ENCODE measurements at regions not wholly inside any gene's neighbourhood (a gene's known extent, or its start where the extent isn't known, plus 50 kb on each side); places are given as distances from the start of the nearest gene placed in this dataset.

DNA sequence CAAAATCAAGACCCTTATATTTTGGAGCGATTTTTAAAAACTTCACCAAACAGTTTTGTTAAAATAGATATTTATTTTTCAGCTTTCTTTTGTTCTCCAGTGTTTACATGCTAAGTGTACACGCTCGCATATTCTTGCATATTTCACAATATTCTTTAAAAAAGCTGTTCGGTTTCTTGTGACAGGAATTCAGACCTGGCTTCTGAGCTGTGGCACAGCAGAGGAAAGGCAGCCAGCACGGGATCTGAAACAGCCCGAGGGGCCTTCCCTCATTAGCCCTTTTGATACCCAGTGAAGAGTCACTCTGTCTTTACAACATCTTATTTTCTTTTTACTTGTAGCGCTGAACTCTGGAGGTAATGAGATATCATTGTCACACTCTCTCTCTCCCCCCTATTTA is 234.0 kb downstream of the B3GLCT start:
- TF ChIP-seq, protein P1, sequence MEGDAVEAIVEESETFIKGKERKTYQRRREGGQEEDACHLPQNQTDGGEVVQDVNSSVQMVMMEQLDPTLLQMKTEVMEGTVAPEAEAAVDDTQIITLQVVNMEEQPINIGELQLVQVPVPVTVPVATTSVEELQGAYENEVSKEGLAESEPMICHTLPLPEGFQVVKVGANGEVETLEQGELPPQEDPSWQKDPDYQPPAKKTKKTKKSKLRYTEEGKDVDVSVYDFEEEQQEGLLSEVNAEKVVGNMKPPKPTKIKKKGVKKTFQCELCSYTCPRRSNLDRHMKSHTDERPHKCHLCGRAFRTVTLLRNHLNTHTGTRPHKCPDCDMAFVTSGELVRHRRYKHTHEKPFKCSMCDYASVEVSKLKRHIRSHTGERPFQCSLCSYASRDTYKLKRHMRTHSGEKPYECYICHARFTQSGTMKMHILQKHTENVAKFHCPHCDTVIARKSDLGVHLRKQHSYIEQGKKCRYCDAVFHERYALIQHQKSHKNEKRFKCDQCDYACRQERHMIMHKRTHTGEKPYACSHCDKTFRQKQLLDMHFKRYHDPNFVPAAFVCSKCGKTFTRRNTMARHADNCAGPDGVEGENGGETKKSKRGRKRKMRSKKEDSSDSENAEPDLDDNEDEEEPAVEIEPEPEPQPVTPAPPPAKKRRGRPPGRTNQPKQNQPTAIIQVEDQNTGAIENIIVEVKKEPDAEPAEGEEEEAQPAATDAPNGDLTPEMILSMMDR (IDR thresholded peaks at IDR 0.05) = no peak
- no peak for TF ChIP-seq ZFX (IDR thresholded peaks at IDR 0.05; ENCODE audit: borderline replicate concordance)

All from 22Rv1 (cell line).